ENCODE measurements at regions not wholly inside any gene's neighbourhood (a gene's known extent, or its start where the extent isn't known, plus 50 kb on each side); places are given as distances from the start of the nearest gene placed in this dataset.

GRCh38 chr16:63922560-63922959 is 1199.3 kb downstream of the CDH11 start:
- H3K4me3 Mint-ChIP-seq = no peak overlapping the region
- CTCF ChIA-PET = no interaction called here
- H3K4me1 Mint-ChIP-seq (ENCODE audit: low read depth) = no peaks in the 10 kb centered on the region
- no peak overlapping the region for H3K27ac Mint-ChIP-seq
- H3K9me3 Mint-ChIP-seq = peaks cover 21% of the 10 kb centered on the region
- intact Hi-C loops (cut with micrococcal nuclease) = no loop called here
- no peaks in the 10 kb centered on the region for H3K27me3 Mint-ChIP-seq (ENCODE audit: low read depth)
- DNase-seq = no peak
- no peaks in the 10 kb centered on the region for H3K36me3 Mint-ChIP-seq (ENCODE audit: low read depth)

DNA sequence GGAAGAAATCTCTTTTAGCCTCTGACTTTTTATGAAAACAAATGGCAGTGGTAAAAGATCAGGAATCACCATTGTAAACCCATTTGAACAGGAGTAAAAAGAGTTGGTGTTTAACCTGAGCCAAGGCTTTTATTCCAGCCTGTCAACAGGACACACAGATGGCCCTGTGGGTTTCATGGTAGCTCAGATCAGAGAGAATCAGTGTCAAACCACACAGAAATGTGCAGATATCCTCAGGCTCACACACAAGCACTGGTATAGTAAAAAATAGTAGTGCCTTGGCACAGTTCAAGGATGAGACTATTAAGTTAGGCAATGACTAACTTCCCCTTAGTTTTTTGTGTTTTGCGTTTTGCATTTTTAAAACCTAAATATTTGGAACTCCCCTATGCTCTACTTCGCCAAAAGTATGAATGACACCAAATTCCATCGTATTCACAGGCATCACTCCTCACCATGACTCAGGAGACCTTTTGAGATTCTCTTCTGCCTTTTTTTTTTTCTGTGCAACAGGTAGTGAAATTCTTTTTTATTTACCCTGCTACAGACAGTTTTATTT is 1200.0 kb downstream of the CDH11 start:
- H3K27ac Mint-ChIP-seq = no peak overlapping the region
- no peaks in the 10 kb centered on the region for H3K36me3 Mint-ChIP-seq (ENCODE audit: low read depth)
- CTCF ChIA-PET = no interaction called here
- H3K4me3 Mint-ChIP-seq = no peak overlapping the region
- intact Hi-C loops (cut with micrococcal nuclease) = no loop called here
- H3K4me1 Mint-ChIP-seq (ENCODE audit: low read depth) = no peaks in the 10 kb centered on the region
- H3K9me3 Mint-ChIP-seq = peaks cover 23% of the 10 kb centered on the region
- no peak for DNase-seq
- H3K27me3 Mint-ChIP-seq (ENCODE audit: low read depth) = no peaks in the 10 kb centered on the region

DNA sequence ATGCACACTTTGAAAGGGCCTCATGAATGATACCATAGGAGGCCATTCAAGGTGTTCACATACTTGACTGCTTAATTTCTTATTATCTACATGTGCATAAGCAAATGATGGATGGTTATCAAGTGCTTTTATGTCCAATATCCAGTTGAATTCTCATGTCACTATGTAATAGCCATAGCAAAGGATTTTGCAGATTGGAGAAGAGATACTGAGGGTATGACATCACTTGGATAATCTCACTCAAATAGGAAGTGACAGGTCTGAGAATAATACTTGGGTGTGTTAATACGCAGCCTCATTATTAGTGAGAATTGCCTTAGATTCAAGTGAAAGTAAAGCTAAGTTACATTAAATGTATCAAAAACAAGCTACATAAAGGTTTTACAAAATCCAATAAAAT is 1208.6 kb downstream of the CDH11 start:
- H3K27ac Mint-ChIP-seq = no peak overlapping the region
- intact Hi-C loops (cut with micrococcal nuclease) = no loop called here
- CTCF ChIA-PET = no interaction called here
- H3K9me3 Mint-ChIP-seq = peaks cover 10% of the 10 kb centered on the region
- no peak overlapping the region for H3K4me3 Mint-ChIP-seq
- no peaks in the 10 kb centered on the region for H3K36me3 Mint-ChIP-seq (ENCODE audit: low read depth)
- no peaks in the 10 kb centered on the region for H3K27me3 Mint-ChIP-seq (ENCODE audit: low read depth)
- no peaks in the 10 kb centered on the region for H3K4me1 Mint-ChIP-seq (ENCODE audit: low read depth)
- DNase-seq = no peak

DNA sequence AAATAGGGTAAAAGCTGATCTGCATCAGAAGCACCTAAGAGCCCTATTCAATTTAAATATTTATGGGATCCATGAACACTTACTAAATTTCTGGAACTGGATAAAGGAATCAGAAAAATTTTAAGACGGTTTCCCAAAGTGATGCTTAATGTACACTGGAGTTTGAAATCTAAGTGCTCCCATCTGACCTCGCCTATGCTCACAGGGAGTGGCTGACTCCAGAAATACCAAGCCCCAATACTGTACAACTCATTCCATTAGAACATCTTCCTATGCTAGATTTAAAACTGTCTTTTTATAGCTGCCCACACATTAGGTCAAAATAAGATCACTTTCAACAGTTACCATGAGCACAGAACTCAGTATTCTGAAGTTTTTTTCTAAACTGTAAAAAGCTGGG is 1214.6 kb downstream of the CDH11 start:
- H3K27me3 Mint-ChIP-seq (ENCODE audit: low read depth) = no peaks in the 10 kb centered on the region
- DNase-seq = no peak
- no peak overlapping the region for H3K27ac Mint-ChIP-seq
- intact Hi-C loops (cut with micrococcal nuclease) = no loop called here
- peaks cover 6% of the 10 kb centered on the region for H3K9me3 Mint-ChIP-seq
- no peaks in the 10 kb centered on the region for H3K36me3 Mint-ChIP-seq (ENCODE audit: low read depth)
- H3K4me1 Mint-ChIP-seq (ENCODE audit: low read depth) = no peaks in the 10 kb centered on the region
- no peak overlapping the region for H3K4me3 Mint-ChIP-seq
- CTCF ChIA-PET = no interaction called here

- Mint-ChIP-seq H3K27ac (no peak overlapping the region), H3K27me3 (ENCODE audit: low read depth) (no peaks in the 10 kb centered on the region), H3K9me3 (peaks cover 7% of the 10 kb centered on the region), H3K36me3 (ENCODE audit: low read depth) (no peaks in the 10 kb centered on the region), H3K4me1 (ENCODE audit: low read depth) (no peaks in the 10 kb centered on the region), H3K4me3 (no peak overlapping the region)
- no peak for DNase-seq
- intact Hi-C loops (cut with micrococcal nuclease) = no loop called here
- CTCF ChIA-PET = no interaction called here
Measured at GRCh38 chr16:63904930-63905329, 1216.9 kb downstream of the CDH11 start.

- Mint-ChIP-seq H3K36me3 (ENCODE audit: low read depth) (no peaks in the 10 kb centered on the region), H3K27me3 (ENCODE audit: low read depth) (no peaks in the 10 kb centered on the region), H3K4me1 (ENCODE audit: low read depth) (no peaks in the 10 kb centered on the region), H3K9me3 (peaks cover 7% of the 10 kb centered on the region), H3K4me3 (no peak overlapping the region), H3K27ac (no peak overlapping the region)
- DNase-seq = no peak
- intact Hi-C loops (cut with micrococcal nuclease) = no loop called here
- CTCF ChIA-PET = no interaction called here
Measured at GRCh38 chr16:63904182-63904581, 1217.7 kb downstream of the CDH11 start.

DNA sequence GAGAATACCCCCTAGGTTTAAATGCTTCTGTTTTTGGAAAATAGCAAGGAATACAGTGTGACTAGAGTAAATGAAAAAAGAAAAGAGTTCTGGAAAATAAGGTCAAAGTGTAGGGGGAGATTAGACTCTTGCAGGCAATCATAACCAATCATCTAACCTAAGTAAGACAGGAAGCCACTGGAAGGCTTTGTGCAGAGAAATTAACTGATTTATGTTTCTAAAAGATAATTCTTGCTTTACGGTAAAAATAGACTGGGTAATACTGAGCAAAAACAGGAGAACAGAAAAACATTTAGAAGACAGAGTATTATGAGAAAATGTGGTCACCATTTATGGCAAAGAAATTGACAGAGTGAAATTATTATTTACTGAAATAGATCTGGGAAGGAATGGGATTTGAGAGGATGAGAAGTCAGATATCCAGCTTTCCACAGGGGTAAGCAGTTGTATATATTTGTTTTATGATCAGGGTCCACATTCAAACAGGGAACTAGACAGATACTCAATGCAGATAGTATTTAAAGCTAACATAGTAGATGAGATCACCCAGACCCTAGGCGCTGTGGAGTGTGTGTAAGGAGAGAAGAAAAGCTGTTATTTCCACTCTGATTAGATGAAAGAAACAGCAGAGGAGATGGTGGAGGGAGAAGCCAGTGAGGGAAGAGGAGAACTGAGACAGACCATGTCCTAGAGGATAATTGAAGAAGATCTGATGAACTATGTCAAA is 1225.3 kb downstream of the CDH11 start:
- no peak overlapping the region for H3K27ac Mint-ChIP-seq
- intact Hi-C loops (cut with micrococcal nuclease) = no loop called here
- H3K27me3 Mint-ChIP-seq (ENCODE audit: low read depth) = no peaks in the 10 kb centered on the region
- CTCF ChIA-PET = no interaction called here
- H3K4me1 Mint-ChIP-seq (ENCODE audit: low read depth) = no peaks in the 10 kb centered on the region
- no peak for DNase-seq
- peaks cover 4% of the 10 kb centered on the region for H3K9me3 Mint-ChIP-seq
- H3K4me3 Mint-ChIP-seq = no peak overlapping the region
- no peaks in the 10 kb centered on the region for H3K36me3 Mint-ChIP-seq (ENCODE audit: low read depth)

- no peak overlapping the region for H3K27ac Mint-ChIP-seq
- H3K4me3 Mint-ChIP-seq = no peak overlapping the region
- CTCF ChIA-PET = interaction anchor here (0.5 kb wide), 1 partner anchor 554 kb away, joined by 3 read pairs; no protein-coding TSS in a partner anchor
- peaks cover 8% of the 10 kb centered on the region for H3K9me3 Mint-ChIP-seq
- DNase-seq = no peak
- intact Hi-C loops (cut with micrococcal nuclease) = no loop called here
- no peaks in the 10 kb centered on the region for H3K27me3 Mint-ChIP-seq (ENCODE audit: low read depth)
- H3K36me3 Mint-ChIP-seq (ENCODE audit: low read depth) = no peaks in the 10 kb centered on the region
- no peaks in the 10 kb centered on the region for H3K4me1 Mint-ChIP-seq (ENCODE audit: low read depth)
Measured at GRCh38 chr16:63890723-63891122, 1231.1 kb downstream of the CDH11 start.

DNA sequence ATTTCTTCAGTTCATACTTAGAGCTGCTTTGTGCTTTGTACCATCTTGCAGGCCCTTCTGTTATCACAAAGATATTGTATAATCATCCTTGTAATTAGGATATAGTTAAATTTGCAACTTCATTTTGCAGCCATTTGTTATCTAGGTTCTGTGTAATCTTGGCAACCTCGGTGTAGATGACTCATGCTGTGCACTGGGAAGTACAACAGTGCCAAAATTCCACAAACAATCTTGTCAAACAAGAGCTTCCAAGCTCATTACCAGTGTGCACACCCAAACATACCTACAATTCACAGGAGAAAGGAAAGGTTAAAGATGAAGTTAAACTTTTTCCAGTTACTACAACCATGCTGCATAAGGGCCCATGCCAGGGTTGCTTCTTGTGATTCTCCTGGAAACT is 1231.8 kb downstream of the CDH11 start:
- CTCF ChIA-PET = no interaction called here
- Mint-ChIP-seq H3K4me1 (ENCODE audit: low read depth) (no peaks in the 10 kb centered on the region), H3K27me3 (ENCODE audit: low read depth) (no peaks in the 10 kb centered on the region), H3K9me3 (peaks cover 6% of the 10 kb centered on the region), H3K4me3 (no peak overlapping the region), H3K36me3 (ENCODE audit: low read depth) (no peaks in the 10 kb centered on the region), H3K27ac (no peak overlapping the region)
- no peak for DNase-seq
- intact Hi-C loops (cut with micrococcal nuclease) = no loop called here

DNA sequence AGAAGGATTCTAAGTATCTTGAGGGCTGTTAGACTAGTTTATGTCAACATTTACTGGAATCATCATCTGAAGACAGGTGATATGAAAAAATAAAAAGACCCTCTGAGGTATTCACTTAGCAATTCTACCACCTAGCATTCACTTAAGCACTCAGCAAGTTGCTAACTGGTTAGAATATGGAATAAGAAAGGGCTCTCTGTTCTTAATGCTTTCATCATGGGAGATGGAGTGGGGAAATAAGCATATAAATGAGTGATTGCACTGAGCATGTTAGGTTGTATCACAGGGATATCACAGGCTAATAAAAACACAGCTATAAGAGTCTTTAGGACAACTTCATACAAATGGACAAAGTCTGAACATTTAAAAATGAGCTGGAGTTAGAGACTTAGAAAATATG is 1238.8 kb downstream of the CDH11 start:
- Mint-ChIP-seq H3K36me3 (ENCODE audit: low read depth) (no peaks in the 10 kb centered on the region), H3K27me3 (ENCODE audit: low read depth) (no peaks in the 10 kb centered on the region), H3K9me3 (peaks cover 10% of the 10 kb centered on the region), H3K4me1 (ENCODE audit: low read depth) (no peaks in the 10 kb centered on the region), H3K27ac (no peak overlapping the region), H3K4me3 (no peak overlapping the region)
- CTCF ChIA-PET = no interaction called here
- intact Hi-C loops (cut with micrococcal nuclease) = no loop called here
- DNase-seq = no peak

- intact Hi-C loops (cut with micrococcal nuclease) = no loop called here
- CTCF ChIA-PET = no interaction called here
Measured at GRCh38 chr16:63882576-63882975, 1239.3 kb downstream of the CDH11 start.

GRCh38 chr16:63880948-63881347 is 1240.9 kb downstream of the CDH11 start:
- CTCF ChIA-PET = no interaction called here
- no peak overlapping the region for H3K27ac Mint-ChIP-seq
- H3K9me3 Mint-ChIP-seq = peaks cover 13% of the 10 kb centered on the region
- H3K36me3 Mint-ChIP-seq (ENCODE audit: low read depth) = no peaks in the 10 kb centered on the region
- no peaks in the 10 kb centered on the region for H3K4me1 Mint-ChIP-seq (ENCODE audit: low read depth)
- no peaks in the 10 kb centered on the region for H3K27me3 Mint-ChIP-seq (ENCODE audit: low read depth)
- intact Hi-C loops (cut with micrococcal nuclease) = no loop called here
- DNase-seq = no peak
- H3K4me3 Mint-ChIP-seq = no peak overlapping the region

More at GRCh38 chr16:63882576-63882975, 1239.3 kb downstream of the CDH11 start:
- DNase-seq = no peak
- peaks cover 13% of the 10 kb centered on the region for H3K9me3 Mint-ChIP-seq
- H3K4me3 Mint-ChIP-seq = no peak overlapping the region
- H3K27me3 Mint-ChIP-seq (ENCODE audit: low read depth) = no peaks in the 10 kb centered on the region
- no peaks in the 10 kb centered on the region for H3K36me3 Mint-ChIP-seq (ENCODE audit: low read depth)
- no peak overlapping the region for H3K27ac Mint-ChIP-seq
- no peaks in the 10 kb centered on the region for H3K4me1 Mint-ChIP-seq (ENCODE audit: low read depth)

- Mint-ChIP-seq H3K36me3 (ENCODE audit: low read depth) (no peaks in the 10 kb centered on the region), H3K9me3 (peaks cover 13% of the 10 kb centered on the region), H3K4me3 (no peak overlapping the region), H3K4me1 (ENCODE audit: low read depth) (no peaks in the 10 kb centered on the region), H3K27me3 (ENCODE audit: low read depth) (no peaks in the 10 kb centered on the region), H3K27ac (no peak overlapping the region)
- intact Hi-C loops (cut with micrococcal nuclease) = no loop called here
- CTCF ChIA-PET = no interaction called here
- DNase-seq = no peak
Measured at GRCh38 chr16:63877401-63877800, 1244.5 kb downstream of the CDH11 start.
